Activated gamma-delta T cell (primary cell): ENCODE measurements at regions not wholly inside any gene's neighbourhood (a gene's known extent, or its start where the extent isn't known, plus 50 kb on each side); places are given as distances from the start of the nearest gene placed in this dataset.
"Not testable (repeated sequence)": the region's sequence is repeated elsewhere in the genome, so short reads cannot be mapped to it uniquely, and the experiment has no call there.

Experiments
- DNase-seq: peaks from one replicate; lab custom pipeline; 2025; lab: John Stamatoyannopoulos, UW

DNA sequence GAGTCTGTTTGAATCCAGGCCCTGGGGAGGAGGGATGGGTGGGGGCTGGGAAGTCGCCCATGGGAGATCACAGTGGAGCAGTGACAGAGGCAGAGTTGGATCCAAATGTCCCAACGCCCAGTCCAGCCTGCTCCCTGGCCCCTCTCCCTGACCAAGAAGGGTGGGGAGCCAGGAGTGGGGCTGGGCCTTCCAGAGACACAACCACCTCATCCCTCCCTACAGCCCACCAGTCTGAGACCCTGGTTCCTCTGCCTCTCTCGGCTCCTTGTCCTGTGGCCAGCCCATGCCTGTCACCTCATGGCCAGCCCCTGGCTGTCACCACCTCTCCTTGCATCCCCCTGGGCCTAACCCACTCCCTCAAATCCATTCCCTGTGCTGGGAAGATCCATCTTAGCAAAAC is 71.2 kb upstream of the PRR5 start:
- no peak for DNase-seq

DNA sequence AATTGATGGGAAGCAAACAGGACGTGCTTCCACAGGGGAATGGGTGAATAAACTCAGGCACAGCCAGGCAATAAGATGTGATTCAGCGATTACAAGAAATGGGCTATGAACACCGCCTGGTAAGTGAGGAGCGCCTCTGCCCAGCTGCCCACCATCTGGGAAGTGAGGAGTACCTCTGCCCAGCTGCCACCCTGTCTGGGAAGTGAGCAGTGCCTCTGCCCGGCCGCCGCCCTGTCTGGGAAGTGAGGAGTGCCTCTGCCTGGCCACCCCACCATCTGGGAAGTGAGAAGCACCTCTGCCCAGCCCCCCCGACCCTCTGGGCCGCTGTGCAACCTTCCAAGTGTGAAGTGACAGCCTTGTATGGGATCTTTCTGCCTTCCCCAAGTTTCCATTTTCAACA is 73.2 kb upstream of the PRR5 start:
- DNase-seq, result no peak

DNA sequence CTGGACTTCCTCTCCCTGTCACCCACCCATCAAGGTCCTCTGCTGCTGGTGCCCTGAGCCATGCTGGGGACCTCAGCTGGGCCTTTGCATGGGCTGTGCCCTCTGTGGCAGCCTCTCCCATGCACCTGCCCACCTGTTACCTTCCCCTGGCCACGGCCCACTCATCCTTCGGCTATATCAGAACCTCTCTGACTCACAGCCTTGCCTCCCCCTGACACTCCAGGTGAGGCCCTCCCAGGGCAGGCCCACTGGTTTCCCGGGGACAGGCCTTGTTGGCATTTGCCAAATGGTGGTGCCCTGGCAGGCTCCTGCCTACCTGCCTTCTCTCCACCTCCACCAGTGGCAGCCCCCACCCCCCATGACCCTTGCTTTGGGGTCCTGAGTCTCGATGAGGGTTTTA is 73.7 kb upstream of the PRR5 start:
- DNase-seq, result no peak

DNA sequence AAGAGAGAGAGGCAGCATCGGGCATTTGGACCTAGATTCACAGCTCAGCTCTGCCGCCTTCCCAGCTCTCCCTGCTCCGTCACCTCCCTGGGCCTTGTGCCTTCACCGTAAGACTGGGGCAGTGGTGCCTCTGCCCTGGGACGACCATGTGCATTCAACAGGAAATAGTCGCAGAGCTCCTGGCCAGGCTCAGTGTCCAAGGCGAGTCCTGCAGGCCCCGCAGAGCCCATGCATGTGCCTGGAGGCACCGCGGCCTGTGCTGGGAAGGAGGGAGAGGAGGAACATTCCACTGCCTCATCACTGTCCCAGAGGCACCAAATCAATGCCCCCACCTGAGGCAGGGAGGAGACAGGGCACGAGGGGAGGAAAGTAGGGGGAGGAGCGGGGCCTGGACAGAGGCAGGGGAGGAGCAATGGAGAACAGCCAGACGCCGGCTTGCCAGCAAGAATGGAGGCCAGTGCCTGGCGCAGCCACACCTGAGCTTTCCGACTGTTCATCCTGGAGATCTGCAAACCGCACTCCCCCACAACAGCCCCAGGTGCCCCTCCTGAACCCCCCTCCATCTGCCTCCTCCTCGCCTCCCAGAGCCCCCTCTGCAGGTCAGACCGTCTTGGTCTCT is 74.4 kb upstream of the PRR5 start:
- DNase-seq, result no peak

DNA sequence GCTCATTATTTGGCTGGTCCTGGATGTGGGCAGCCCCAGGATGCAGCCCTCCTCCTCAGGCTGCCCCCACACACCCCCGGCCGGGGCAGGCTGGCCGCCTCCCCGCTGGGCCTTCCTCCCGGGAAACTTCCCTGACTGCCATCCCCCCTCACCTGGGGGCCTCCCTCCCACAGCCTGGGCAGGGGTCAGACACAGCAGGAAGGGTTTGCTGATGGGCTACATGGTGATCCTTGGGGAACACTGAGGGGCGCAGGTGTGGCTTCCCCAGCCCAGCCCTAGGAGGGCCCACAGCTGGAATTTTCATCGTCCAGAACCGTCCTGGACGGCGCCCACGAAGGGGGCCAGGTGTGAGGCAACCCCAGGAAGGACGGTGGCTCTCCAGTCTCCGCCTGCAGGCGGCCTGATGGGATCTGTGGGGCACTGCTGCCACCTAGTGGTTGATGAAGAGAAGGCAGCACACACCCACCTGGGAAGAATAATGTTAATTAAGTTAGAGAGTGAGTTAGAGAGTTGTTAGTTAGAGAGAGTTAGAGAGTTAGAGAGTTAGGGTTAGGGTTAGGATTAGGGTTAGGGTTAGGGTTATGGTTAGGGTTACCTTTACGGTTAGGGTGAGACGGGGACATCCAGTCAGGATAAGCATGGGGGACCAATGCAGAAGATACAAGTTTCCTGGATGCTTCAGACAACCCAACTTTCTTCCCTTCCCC is 75.9 kb upstream of the PRR5 start:
- DNase-seq, result peak; percentile 21

DNA sequence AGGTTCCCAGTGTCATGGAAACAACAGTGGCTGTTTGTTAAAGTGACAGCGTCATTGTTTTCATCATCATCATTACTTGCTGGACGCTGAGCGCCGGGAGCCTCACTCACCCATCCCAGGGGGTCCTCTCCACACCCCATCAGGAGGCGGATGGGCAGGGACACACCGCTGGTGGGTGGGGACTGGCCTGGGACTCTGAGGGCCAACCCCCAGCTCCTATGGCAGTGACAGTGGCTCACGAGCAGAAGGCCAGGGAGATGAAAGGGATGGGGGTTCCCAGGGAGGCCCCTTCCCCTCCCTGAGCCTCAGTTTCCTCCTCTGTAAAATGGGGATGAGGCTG is 76.6 kb upstream of the PRR5 start:
- no peak for DNase-seq

DNA sequence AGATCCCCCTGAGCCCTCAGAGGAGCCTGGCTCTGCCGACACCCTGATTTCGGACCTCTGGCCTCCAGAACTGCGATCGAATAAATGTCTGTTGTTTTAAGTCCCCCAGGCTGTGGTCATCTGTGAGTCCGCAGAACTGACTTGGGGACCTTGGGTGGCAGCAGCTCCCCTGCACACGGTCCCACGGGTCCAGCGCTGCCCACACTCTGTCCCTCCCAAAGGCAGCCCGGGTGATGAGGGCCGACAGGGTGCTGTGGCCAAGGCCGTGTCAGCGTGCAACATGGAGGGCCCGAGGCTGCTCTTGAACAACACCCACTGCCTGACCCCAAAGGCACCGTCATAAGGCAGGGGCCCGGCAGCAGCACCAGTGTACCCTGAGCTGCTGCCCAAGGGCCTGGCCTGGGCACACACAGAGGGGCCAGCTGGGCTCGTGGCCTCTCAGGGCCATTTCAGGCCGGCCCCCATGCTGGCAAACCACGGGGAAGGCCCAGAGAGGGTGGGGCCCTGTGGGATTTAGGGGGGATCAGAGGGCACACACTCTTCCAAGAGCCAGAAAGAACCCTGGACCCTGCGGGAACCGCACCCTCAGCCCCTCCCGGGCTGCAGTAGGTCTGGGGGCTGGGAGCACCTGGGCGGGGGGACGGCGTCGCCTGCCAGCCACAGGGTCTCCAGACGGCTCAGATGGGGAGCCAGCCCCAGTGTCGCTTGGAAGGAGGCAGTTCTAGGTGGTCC is 77.1 kb upstream of the PRR5 start:
- DNase-seq, result no peak

DNA sequence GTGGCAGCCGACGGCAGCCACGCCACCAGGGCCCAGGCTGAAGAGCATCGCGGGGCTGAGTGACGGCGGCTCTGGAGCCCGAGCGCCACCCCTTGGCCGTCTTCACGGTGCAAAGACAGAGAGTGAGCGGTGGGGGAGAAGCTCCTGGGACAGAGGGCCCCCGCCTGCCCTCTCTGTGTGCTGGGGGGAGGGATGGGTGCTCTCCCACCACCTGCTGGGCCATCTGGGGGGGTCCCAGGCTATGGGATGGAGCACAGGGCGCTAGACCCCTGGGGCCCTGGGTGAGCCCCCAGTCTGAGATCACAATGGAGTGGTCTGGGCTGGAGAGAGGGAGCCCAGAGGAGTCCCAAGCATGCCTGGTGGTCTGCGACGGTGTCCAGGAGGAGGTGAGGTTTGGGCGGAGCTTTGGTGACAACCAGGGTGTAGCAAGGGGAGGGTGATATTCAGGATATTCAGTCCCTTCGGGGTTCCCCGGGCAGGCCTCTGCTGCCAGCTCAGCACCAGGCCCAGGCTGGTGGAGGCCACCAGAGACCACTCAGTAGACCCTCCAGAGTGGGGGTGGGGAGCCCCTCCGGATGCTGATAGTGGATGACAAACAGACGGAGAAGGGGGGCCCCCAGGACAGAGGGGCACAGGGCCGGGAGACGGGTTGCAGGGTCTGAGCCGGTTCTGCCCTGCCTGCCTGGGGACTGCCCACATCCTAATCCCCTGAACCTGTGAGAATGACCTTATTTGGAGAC is 78.1 kb upstream of the PRR5 start:
- no peak for DNase-seq

DNA sequence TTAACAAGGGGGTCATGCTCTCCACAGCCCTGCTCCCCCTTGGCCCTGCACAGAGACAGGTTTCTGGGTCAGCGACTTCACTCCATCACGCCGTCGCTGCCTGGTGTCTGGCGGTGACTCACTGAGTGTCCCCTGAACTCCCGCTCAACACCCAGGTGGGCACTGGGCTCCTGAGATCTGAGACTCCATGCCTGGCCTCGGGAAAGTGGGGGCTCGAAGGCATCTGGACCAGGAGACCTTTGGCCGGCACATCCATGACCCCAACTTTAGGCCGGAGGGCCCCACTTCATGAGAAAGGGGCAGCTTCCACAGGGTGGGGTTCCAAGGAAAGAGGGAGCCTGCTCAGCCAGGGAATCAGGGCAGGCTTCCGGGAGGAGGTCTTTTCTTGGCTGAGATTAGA is 79.3 kb upstream of the PRR5 start:
- no peak for DNase-seq

DNA sequence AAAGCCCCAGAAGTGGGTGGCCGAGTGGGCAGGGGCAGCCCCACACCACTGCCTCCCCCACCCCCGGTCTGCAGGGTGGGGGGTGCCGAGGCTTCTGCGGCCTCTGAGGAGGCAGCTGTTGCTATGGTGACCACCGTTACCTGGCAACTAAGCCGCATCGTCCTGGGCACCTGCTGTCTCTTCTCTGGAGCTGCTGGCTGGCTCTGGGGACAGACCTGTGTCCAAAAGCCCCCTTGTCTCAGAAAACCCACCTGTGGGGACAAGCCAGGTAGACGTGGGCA is 79.9 kb upstream of the PRR5 start:
- DNase-seq, result no peak

DNA sequence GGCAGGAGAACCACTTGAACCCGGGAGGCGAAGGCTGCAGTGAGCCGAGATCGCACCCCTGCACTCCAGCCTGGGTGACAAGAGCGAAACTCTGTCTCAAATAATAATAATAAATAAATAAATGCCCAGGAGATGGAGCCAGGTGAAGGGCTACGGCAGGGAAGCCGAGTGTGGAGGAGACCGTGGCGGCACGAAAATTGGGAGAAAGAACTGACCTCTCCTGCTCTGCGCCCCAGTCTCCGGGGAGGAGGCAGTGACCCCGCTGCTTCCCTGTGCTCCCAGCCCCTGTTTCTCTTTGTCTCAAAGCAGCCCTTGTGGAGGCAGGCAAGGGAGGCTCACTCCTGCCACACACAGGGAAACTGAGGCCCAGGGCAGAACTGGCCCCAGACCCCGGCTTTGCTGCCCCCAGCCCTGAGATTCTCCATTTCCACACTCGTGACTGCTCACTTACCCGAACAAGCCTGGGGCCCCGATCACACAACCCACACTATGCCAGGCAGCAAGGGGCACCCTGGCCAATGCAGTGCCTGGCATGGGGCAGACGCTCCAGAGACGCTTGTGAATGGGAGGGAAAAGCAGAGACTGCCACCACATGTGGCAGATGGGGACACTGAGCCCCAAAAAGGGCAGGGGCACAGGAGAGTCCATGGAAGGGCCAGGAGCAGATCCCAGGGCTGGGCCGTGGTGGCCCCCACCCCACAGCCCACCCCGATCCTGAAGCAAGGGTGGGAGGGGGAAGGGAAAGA is 80.4 kb upstream of the PRR5 start:
- DNase-seq, result no peak

DNA sequence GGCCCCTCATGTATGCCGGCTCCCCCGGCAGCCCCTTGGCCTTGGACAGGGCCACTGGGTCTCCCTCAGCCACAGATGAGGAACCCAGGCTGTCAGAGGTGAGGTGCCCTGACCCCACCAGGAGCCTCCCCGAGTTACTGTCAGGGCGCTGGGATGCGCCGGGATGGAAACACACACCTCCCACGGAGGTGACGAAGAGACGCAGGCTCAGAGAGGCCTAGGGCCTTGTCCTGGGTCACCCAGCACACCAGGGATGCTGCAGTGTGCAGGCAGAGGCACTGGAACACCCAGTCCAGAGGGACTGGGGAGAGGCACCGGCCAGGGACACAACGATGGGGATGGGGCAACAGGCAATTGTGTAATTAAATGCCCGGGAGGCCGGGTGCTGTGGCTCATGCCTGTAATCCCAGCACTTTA is 81.2 kb upstream of the PRR5 start:
- DNase-seq, result no peak

DNA sequence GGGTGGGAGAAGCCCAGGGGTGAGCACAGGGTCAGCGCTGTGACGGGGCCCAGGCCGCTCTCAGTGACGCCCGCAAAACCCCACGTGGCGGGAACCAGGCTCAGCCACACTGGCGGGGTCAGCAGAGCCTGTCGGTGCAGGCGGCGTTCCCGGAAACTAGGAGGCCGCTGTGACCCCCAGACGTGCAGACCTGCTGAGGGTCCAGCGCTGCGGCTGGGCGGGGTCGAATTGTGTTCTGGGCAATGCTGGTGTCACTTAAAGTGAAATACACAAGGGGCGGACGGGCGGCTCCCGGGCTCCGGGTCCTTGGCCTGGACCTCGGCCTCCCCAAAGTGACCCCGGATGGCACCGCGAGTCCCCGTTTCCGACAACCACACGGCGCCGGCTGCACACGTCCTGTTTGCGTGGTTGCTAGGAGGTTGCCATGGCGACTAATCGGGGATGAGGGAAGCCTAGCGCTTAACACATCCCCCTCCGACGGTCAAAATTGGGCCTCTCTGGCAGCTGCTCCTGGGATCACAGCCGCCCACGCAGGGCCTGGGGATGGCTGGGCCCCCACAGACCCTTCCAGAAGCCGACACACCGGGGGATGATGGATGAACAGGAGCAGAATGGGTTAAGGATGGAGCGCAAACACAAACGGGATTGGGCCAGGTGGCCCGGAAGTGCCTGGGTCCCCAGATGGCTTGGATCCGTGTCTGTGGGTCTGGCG is 81.7 kb upstream of the PRR5 start:
- peak; percentile 79 for DNase-seq

DNA sequence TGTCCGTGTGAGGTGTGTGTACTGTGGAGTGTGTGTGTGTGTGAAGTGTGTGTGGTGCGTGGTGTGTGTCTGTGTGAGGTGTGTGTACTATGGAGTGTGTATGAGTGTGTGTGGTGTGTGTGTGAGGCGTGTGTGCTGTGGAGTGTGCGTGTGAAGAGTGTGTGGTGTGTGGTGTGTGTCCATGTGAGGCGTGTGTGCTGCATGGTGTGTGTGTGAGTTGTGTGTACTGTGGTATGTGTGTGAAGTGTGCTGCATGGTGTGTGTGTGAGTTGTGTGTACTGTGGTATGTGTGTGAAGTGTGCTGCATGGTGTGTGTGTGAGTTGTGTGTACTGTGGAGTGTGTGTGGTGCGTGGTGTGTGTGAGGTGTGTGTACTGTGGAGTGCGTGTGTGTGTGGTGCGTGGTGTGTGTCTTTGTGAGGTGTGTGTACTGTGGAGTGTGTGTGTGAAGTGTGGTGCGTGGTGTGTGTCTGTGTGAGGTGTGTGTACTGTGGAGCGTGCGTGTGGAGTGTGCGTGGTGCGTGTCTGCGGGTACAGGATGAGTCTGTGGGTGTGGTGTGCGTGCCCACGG is 82.4 kb upstream of the PRR5 start:
- DNase-seq, result not testable (repeated sequence)

DNA sequence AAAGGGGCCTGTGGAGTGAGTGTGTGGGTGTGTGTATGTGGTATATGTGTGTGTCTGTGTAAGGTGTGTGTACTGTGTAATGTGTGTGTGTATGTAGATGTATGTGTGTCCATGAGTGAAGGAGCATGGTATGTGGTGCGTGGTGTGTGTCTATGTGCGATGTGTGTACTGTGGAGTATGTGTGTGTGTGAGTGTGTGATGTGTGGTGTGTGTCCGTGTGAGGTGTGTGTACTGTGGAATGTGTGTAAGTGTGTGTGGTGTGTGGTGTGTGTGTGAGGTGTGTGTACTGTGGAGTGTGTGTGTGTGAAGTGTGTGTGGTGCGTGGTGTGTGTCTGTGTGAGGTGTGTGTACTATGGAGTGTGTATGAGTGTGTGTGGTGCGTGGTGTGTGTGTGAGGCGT is 83.1 kb upstream of the PRR5 start:
- DNase-seq, result not testable (repeated sequence)

DNA sequence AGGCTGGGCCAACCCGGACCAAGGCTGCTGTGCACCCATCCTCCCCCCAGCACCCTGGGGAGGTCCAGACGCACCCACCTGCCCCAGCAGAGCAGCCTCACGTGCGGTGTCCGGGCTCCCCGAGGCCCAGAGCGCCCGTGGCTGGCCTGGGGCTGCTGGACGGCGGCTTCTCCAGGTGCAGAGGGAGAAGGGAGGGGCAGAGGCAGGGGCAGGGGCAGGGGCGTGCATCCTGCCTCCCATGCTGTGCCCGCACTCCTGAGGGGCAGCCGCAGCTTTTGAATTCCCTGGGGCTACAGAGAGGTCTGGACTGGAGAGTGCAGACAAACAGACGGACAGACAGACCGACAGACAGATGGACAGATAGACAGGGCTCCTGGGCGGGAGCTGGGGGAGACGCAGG is 83.6 kb upstream of the PRR5 start:
- no peak for DNase-seq

DNA sequence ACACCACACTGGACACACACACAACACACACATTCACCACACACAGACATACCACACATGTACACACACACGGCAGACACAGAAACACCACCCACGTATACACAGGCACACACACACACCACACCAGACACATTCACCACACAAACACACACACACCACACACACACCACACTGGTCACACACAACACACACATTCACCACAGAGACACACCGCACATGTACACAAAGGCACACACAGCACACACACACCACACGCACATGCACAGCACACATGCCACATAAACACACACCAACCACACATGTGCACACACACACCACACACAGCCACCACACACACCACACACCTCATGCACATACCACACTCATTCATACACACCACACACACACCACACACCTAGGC is 84.2 kb upstream of the PRR5 start:
- no peak for DNase-seq

DNA sequence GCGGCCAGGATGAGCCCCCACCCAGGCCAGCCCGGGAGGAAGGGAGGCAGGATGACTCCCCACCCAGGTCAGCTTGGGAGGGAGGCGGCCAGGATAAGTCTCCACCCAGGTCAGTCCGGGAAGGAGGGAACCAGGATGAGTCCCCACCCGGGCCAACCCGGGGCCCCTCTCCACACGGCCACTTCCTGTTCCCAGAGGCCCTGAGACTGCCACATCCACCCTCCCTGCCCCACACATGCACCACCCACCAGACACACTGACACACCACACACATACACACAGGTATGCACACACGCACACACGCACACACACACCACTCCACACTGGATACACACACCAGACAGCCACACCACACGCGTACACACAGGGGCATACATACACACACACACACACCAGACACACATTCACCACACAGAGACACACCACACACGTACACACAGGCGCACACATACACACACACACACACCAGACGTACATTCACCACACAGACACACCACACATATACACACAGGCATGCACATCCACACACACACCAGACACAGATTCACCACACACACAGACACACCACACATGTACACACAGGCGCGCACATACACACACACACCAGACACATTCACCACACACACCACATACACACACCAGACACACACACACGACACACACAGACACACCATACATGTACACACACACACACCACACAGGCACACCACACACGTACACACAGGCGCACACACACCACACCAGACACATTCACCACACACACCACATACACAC is 84.9 kb upstream of the PRR5 start:
- no peak for DNase-seq

DNA sequence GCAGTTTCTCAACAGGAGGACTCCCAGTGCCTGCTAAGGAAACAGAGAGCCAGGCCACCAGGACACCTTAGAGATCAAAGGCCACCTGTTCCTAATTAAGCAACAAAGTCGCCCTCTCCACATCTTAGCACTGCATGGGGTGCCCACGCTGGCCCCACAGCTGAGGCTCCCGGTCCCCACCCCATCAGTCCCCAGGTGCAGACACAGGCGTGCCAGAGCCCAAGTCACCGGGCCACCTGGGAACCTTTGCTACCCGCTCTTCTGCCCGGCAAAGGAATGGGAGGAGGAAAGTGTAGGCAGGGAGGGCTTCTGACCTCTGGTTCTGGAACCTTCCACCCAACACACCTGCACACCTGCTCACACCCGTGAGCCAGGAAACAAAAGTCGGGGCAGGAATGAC is 85.5 kb upstream of the PRR5 start:
- no peak for DNase-seq

DNA sequence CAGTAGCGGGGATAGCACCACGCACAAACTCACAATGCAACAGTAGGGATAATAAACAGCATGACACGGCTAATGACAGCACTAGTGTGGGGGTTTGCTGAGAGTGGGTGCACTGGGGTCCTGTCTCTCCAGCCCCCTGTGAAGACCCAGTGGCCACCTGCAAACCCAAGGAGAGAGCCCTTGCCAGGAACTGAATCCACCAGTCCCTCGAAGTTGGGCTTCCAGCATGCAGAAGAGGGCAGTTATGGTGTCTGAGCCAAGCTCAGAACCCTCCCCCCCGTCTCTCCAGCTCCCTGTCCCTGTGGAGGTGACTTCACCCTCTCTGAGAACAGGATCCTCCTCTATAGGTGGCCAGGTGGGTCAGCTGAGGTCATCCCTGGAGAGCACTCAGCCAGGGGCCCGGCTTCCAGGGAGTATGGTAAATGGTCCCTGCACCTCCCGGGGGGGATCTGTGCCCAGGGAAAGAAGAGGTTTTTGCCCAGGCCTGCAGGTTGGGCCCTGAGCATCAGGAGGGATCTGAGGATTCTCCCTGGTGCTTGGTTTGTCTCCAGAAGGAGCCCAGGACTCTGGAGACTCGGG is 86.3 kb upstream of the PRR5 start:
- DNase-seq, result no peak
